Lung (tissue), 11 donors: ENCODE measurements at regions not wholly inside any gene's neighbourhood (a gene's known extent, or its start where the extent isn't known, plus 50 kb on each side); places are given as distances from the start of the nearest gene placed in this dataset.

Experiments
- ATAC-seq: fragments of 200-7000 bp; cut with Tn5 transposase; one replicate; pipeline ENCODE4 v1.9.1; 2020; ENCODE audit warnings: moderate number of reproducible peaks; ENCODE audit not compliant: insufficient read depth, low FRiP score
- DNase-seq, 3 donors: peaks; one replicate each; pipeline ENCODE4 v3.0.0-alpha.2; 2013 to 2017
- H3K27ac ChIP-seq, 2 donors: one replicate each; pipeline ENCODE4 v1.5.1; 2013; ENCODE audit warnings: mild to moderate bottlenecking in 2 of 2, moderate library complexity in 2 of 2, control low read depth in 1 of 2, inconsistent platforms in 1 of 2, low read depth in 1 of 2, low read length in 1 of 2
- H3K27me3 ChIP-seq, 3 donors: one replicate each; pipeline ENCODE4 v1.5.1; 2013; ENCODE audit warnings: low read length in 2 of 3; ENCODE audit not compliant: control insufficient read depth in 3 of 3, insufficient read depth in 3 of 3
- H3K36me3 ChIP-seq, 4 donors: one replicate each; pipeline ENCODE4 v1.5.1; 2013; ENCODE audit warnings: low read length in 4 of 4, mild to moderate bottlenecking in 1 of 4, moderate library complexity in 1 of 4; ENCODE audit not compliant: control insufficient read depth in 4 of 4, insufficient read depth in 4 of 4
- H3K4me1 ChIP-seq, 5 donors: one replicate each; pipeline ENCODE4 v1.5.1; 2013; ENCODE audit warnings: low read length in 5 of 5, mild to moderate bottlenecking in 2 of 5, moderate library complexity in 1 of 5; ENCODE audit not compliant: control insufficient read depth in 5 of 5, insufficient read depth in 5 of 5
- H3K4me3 ChIP-seq: one replicate; pipeline ENCODE4 v1.5.1; 2013; ENCODE audit warnings: mild to moderate bottlenecking, control low read depth, moderate library complexity
- H3K9ac ChIP-seq, 2 donors: one replicate each; pipeline ENCODE4 v1.5.1; 2013; ENCODE audit warnings: low read length in 2 of 2, control low read depth in 1 of 2; ENCODE audit not compliant: insufficient read depth in 1 of 2
- H3K9me3 ChIP-seq, 4 donors: one replicate each; pipeline ENCODE4 v1.5.1; 2013; ENCODE audit warnings: low read length in 3 of 4, mild to moderate bottlenecking in 1 of 4, moderate library complexity in 1 of 4; ENCODE audit not compliant: control insufficient read depth in 4 of 4, insufficient read depth in 3 of 4
- CTCF ChIP-seq: IDR thresholded peaks from 2 replicates; pipeline ENCODE4 v1.5.1; 2012; ENCODE audit warnings: mild to moderate bottlenecking; ENCODE audit errors: control extremely low read depth, extremely low read depth
- WGBS, 2 donors: extraction: QIAGEN DNeasy Blood & Tissue Kit; methylation state at CpG; one replicate each; pipeline ENCODE4 v1.1.7; 2013; 5-methylcytosine and 5-hydroxymethylcytosine counted together
- donor health status: control.
- donor health status: control.
- donor health status: Bipolar disorder and iron deficiency.
- donor health status: healthy.
- donor health status: DM: yes; HTN: yes; CAD: no.

GRCh38 chr4:56226579-56226978 is 160.7 kb downstream of the AASDH start:
- H3K27ac ChIP-seq: no peak overlapping the region
- peaks cover 0 to 3% (median under 1%) of the 10 kb centered on the region in 4 donors for H3K9me3 ChIP-seq
- H3K36me3 ChIP-seq: no peaks in the 10 kb centered on the region
- no peaks in the 10 kb centered on the region for H3K27me3 ChIP-seq
- H3K4me3 ChIP-seq: no peak overlapping the region
- no peak overlapping the region for H3K9ac ChIP-seq
- H3K4me1 ChIP-seq: no peaks in the 10 kb centered on the region
- no peak for TF ChIP-seq CTCF
- DNase-seq: no peak
- WGBS, 2 donors: 69 to 72% methylated on average over 2 of the region's 2 CpGs
- no peak for ATAC-seq

- WGBS, 2 donors: 97 to 100% methylated on average over 1 of the region's 1 CpG
- H3K4me3 ChIP-seq: no peak overlapping the region
- no peak overlapping the region for H3K9ac ChIP-seq
- no peak for TF ChIP-seq CTCF
- no peaks in the 10 kb centered on the region for H3K27me3 ChIP-seq
- H3K9me3 ChIP-seq: peaks cover 0 to 3% (median under 1%) of the 10 kb centered on the region in 4 donors
- ATAC-seq: no peak
- H3K36me3 ChIP-seq: no peaks in the 10 kb centered on the region
- no peak for DNase-seq
- no peak overlapping the region for H3K27ac ChIP-seq
- H3K4me1 ChIP-seq: no peaks in the 10 kb centered on the region
These were observed 162.7 kb downstream of the AASDH start for GRCh38 chr4:56224641-56225040.

GRCh38 chr4:56222514-56222913 is 164.8 kb downstream of the AASDH start:
- ATAC-seq (no peak), DNase-seq (no peak)
- no peak for TF ChIP-seq CTCF
- Histone ChIP-seq H3K36me3 (no peaks in the 10 kb centered on the region), H3K9me3 (peaks cover 0 to 3% (median 0%) of the 10 kb centered on the region in 4 donors), H3K9ac (no peak overlapping the region), H3K27me3 (no peaks in the 10 kb centered on the region), H3K4me3 (no peak overlapping the region), H3K4me1 (no peaks in the 10 kb centered on the region), H3K27ac (no peak overlapping the region)
- 95 to 96% methylated on average over 6 of the region's 6 CpGs for WGBS, 2 donors

GRCh38 chr4:56220261-56220660 is 167.0 kb downstream of the AASDH start:
- Histone ChIP-seq H3K4me1 (no peaks in the 10 kb centered on the region), H3K9ac (no peak overlapping the region), H3K4me3 (no peak overlapping the region), H3K9me3 (peaks cover 0 to 3% (median 0%) of the 10 kb centered on the region in 4 donors), H3K36me3 (no peaks in the 10 kb centered on the region), H3K27ac (no peak overlapping the region), H3K27me3 (no peaks in the 10 kb centered on the region)
- no peak for TF ChIP-seq CTCF
- ATAC-seq: no peak
- no peak for DNase-seq
- WGBS, 2 donors: 86 to 89% methylated on average over 3 of the region's 3 CpGs
